Lower leg skin (tissue), 4 donors: ENCODE measurements at regions not wholly inside any gene's neighbourhood (a gene's known extent, or its start where the extent isn't known, plus 50 kb on each side); places are given as distances from the start of the nearest gene placed in this dataset.

ENCODE experiments used
- DNase-seq, 2 donors: peaks; one replicate each; pipeline ENCODE4 v3.0.0-alpha.2; 2019; ENCODE audit warnings: low spot score in 2 of 2
- H3K4me3 ChIP-seq: fragments of 200-600 bp; sonication (generic); 2 replicates; pipeline ENCODE4 v1.5.1; 2017; ENCODE audit warnings: mild to moderate bottlenecking, low read depth; ENCODE audit not compliant: poor library complexity, severe bottlenecking
- POLR2A ChIP-seq, 2 donors: fragments of 450-650 bp; IDR thresholded peaks; one replicate each; pipeline ENCODE4 v1.6.1; 2016 to 2017; ENCODE audit warnings: antibody characterized with exemption in 2 of 2, mild to moderate bottlenecking in 1 of 2, moderate library complexity in 1 of 2
- WGBS, 2 donors: methylation state at CpG; one replicate each; pipeline ENCODE4 v1.1.5; 2018; 5-methylcytosine and 5-hydroxymethylcytosine counted together
- intact Hi-C: fragments of 100-400 bp; cut with DNase I; formaldehyde crosslinking; loops from one replicate; pipeline ENCODE4 v1.15.0; 2023; ENCODE audit warnings: low total_unique reads
- TF ChIP-seq, protein P1 (sequence below), 3 donors: fragments of 450-650 bp; IDR thresholded peaks; one replicate each; pipeline ENCODE4 v1.5.1; 2016; ENCODE audit warnings: antibody characterized with exemption in 3 of 3, mild to moderate bottlenecking in 3 of 3, moderate library complexity in 2 of 3

DNA sequence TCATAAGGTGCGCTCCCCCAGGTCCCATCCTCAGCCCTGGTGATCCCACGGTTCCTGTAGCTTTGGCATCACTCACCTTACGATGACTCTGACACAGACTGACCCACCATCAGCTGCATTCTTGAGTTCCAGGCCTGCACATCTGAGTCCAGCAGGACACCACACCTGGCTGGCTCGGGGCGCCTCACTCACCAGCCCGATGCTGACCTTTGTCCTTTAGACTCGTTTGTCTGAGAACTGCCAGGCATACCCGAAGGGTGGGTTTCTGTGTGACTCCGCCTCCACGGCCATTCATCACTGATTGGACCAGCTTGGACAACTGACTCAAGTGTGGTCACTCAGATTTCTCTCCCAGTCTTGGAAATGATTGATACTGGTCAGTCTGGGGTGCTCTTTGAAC is 129.4 kb upstream of the CSF3R start:
- intact Hi-C loops: no loop called here
- no peak for DNase-seq
- TF ChIP-seq POLR2A (IDR thresholded peaks at IDR 0.05): no peak
- TF ChIP-seq, protein P1, sequence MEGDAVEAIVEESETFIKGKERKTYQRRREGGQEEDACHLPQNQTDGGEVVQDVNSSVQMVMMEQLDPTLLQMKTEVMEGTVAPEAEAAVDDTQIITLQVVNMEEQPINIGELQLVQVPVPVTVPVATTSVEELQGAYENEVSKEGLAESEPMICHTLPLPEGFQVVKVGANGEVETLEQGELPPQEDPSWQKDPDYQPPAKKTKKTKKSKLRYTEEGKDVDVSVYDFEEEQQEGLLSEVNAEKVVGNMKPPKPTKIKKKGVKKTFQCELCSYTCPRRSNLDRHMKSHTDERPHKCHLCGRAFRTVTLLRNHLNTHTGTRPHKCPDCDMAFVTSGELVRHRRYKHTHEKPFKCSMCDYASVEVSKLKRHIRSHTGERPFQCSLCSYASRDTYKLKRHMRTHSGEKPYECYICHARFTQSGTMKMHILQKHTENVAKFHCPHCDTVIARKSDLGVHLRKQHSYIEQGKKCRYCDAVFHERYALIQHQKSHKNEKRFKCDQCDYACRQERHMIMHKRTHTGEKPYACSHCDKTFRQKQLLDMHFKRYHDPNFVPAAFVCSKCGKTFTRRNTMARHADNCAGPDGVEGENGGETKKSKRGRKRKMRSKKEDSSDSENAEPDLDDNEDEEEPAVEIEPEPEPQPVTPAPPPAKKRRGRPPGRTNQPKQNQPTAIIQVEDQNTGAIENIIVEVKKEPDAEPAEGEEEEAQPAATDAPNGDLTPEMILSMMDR (IDR thresholded peaks at IDR 0.05): no peak
- WGBS, 2 donors: 41 to 43% methylated on average over 10 of the region's 10 CpGs
- no peak overlapping the region for H3K4me3 ChIP-seq

DNA sequence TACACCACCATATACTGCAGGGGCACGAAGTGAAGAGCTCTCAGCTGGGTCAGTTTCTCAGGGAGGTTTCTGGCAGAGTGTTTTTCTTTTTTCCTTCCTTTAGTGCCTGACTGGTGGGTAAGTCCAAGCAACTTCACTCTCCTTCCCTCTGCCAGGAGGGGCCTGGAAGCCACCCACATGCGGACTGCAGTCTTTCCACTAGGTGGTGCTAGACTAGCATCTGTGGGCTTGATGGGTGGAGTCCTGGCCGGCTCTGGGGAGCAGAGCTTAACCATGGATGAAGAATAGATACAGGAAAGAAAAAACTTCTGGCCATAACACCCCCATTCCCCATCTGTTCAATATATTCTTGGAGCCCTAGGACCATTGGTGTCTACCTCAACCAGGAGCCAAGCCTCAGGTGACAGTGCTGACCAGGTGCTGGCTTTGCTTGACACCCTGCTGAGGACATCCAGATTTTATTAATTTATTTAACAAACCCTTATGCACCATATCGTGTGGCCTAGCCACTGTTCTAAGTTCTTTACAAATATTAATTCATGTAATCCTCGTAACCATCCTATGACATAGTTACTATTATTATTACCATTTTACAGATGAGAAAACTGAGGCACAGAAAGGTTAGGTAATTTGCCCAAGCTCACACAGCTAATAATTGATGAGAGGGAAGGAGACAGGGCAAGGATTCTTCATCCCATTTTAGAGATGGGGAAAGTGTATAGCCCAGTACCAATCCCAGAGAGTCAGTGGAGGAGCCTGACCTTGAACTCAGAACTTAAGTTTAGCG is 126.7 kb upstream of the CSF3R start:
- intact Hi-C loops: no loop called here
- DNase-seq: no peak
- TF ChIP-seq, protein P1 (IDR thresholded peaks at IDR 0.05): no peak
- TF ChIP-seq POLR2A (IDR thresholded peaks at IDR 0.05): no peak
- H3K4me3 ChIP-seq: no peak overlapping the region
- WGBS, 2 donors: 40 to 45% methylated on average over 6 of the region's 6 CpGs

DNA sequence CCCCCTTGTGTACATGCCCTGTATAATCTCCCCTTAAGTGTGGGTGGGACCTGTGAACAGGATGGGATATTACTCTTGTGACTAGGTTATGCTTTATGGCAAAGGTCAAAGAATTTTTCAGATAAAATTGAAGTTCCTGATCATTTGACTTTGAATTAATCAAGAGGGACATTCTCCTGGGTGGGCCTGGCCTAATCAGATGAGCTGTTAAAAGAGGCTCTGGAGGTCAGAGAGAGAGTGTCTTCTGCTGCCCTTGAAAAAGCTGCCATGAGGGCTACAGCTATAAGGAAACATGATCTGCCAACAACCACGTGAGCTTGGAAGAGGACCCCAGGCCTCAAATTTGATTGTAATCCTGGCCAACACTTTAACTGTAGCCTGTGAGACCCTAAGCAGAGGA is 125.6 kb upstream of the CSF3R start:
- no peak overlapping the region for H3K4me3 ChIP-seq
- no peak for TF ChIP-seq POLR2A (IDR thresholded peaks at IDR 0.05)
- TF ChIP-seq, protein P1 (IDR thresholded peaks at IDR 0.05): no peak
- intact Hi-C loops: no loop called here
- DNase-seq: no peak
- 25 to 50% methylated on average over 1 of the region's 1 CpG for WGBS, 2 donors

DNA sequence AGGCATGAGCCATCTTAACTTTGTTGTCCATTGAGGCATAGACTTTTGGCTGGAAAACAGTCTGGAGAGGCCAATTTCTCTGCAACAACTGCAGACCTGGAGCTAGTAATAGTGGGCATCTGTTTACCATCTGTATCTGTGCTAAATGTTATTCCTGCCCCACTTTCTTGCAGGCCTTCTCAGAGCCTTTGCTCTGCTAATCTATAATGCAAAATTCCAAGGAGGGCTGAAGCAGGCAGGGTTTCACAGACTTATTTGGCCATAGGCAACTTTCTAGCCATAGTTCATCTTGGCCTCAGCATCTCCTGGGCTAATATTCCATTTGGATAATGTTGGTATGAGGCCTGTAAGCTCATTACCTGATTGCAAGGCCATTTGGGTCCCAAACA is 124.5 kb upstream of the CSF3R start:
- no peak overlapping the region for H3K4me3 ChIP-seq
- TF ChIP-seq, protein P1 (IDR thresholded peaks at IDR 0.05): no peak
- no peak for TF ChIP-seq POLR2A (IDR thresholded peaks at IDR 0.05)
- no peak for DNase-seq
- intact Hi-C loops: no loop called here

DNA sequence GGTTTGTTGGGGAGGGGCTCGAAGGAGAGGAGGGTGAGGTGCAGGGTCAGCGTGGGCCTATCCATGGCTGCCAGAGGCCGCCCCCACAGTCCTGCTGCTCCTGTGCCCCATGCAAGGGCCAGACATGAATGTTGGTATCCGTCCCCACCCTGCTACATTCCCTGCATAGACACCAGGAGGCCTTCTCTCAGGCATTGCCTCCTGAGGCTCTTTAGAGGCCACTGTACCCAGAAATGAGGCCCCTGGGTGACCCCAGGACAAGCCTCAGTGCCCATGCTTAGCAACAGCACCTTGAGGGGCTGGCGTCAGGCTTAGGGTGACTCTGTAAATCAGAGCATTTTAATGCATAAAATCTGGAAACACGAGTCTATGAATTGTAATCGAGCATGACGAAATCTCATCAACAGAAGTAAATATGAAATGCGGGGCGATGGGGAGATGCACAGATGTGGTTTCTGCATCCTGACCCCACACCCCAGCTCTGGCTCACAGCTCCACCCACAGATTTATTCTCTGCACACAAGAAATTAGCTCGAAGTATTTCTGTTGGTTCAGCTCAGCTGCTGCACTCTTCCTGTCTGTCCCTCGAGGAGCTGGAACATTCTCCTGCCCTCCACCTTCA is 124.0 kb upstream of the CSF3R start:
- intact Hi-C loops: no loop called here
- TF ChIP-seq POLR2A (IDR thresholded peaks at IDR 0.05): no peak
- TF ChIP-seq, protein P1 (IDR thresholded peaks at IDR 0.05): no peak
- no peak for DNase-seq
- H3K4me3 ChIP-seq: no peak overlapping the region
- WGBS, 2 donors: 55 to 66% methylated on average over 9 to 12 of the region's 12 CpGs
